ENCODE measurements at regions not wholly inside any gene's neighbourhood (a gene's known extent, or its start where the extent isn't known, plus 50 kb on each side); places are given as distances from the start of the nearest gene placed in this dataset.

GRCh38 chr2:4427083-4427482 is 723.7 kb downstream of the DCDC2C start:
- TF ChIP-seq KDM1A (IDR thresholded peaks at IDR 0.05; ENCODE audit: low read depth): no peak
- TF ChIP-seq MAFK (IDR thresholded peaks at IDR 0.05; ENCODE audit: partially characterized antibody): no peak
- no peak for TF ChIP-seq EP300 (IDR thresholded peaks at IDR 0.05)
- no peak for TF ChIP-seq RCOR1 (IDR thresholded peaks at IDR 0.05; ENCODE audit: low read depth, low read length)
- TF ChIP-seq ZC3H11A (IDR thresholded peaks at IDR 0.05): no peak
- TF ChIP-seq ZSCAN20 (CRISPR knock-in tag; IDR thresholded peaks at IDR 0.05): no peak
- no peak for TF ChIP-seq HES2 (IDR thresholded peaks at IDR 0.05)
- no peak for TF ChIP-seq CHD4 (IDR thresholded peaks at IDR 0.05; ENCODE audit: borderline replicate concordance)
- no peak for TF ChIP-seq BHLHE40 (IDR thresholded peaks at IDR 0.05; ENCODE audit: low read depth, low read length)
- no peak for TF ChIP-seq SREBF2 (IDR thresholded peaks at IDR 0.05)
- no peak for TF ChIP-seq RFX5 (IDR thresholded peaks at IDR 0.05)
- TF ChIP-seq PBX3 (IDR thresholded peaks at IDR 0.05): no peak
- TF ChIP-seq RARB (CRISPR knock-in tag; IDR thresholded peaks at IDR 0.05): no peak
- no peak for TF ChIP-seq ESRRA (IDR thresholded peaks at IDR 0.05; ENCODE audit: borderline replicate concordance, low read length)
- H3K4me1 ChIP-seq: no peaks in the 10 kb centered on the region
- ChIA-PET CTCF (no interaction called here), POLR2A (no interaction called here)
- FAIRE-seq (no peak), ATAC-seq (no peak), DNase-seq (ENCODE audit: low read depth in 1 of 2, low spot score in 1 of 2) (no peak)
- WGBS (ENCODE audit: missing lambda C conversion rate): 7% methylated on average over 5 of the region's 5 CpGs
- H3K9me3 ChIP-seq: peaks cover 5% of the 10 kb centered on the region; the same call in 1 of the 3 replicates
- no peak overlapping the region for H3K4me3 ChIP-seq
- H3K4me2 ChIP-seq: no peak overlapping the region
- no peak overlapping the region for H3K27ac ChIP-seq

GRCh38 chr2:4445821-4446220 is 742.4 kb downstream of the DCDC2C start:
- TF ChIP-seq ZSCAN20 (CRISPR knock-in tag; IDR thresholded peaks at IDR 0.05) (no peak), CHD2 (IDR thresholded peaks at IDR 0.05; ENCODE audit: low read length, partially characterized antibody) (no peak), EHMT2 (IDR thresholded peaks at IDR 0.05; ENCODE audit: low read depth) (no peak)
- Histone ChIP-seq H3K4me3 (no peak overlapping the region), H3K9me3 (peaks cover 4% of the 10 kb centered on the region; the same call in 2 of the 3 replicates), H3K27ac (no peak overlapping the region), H3K4me1 (no peaks in the 10 kb centered on the region), H3K4me2 (no peak overlapping the region)
- ATAC-seq (no peak), FAIRE-seq (no peak), DNase-seq (ENCODE audit: low read depth in 1 of 2, low spot score in 1 of 2) (no peak)
- WGBS (ENCODE audit: missing lambda C conversion rate): 3% methylated on average over 8 of the region's 8 CpGs
- POLR2A ChIA-PET: no interaction called here
- CTCF ChIA-PET: no interaction called here

- ChIA-PET POLR2A (no interaction called here), CTCF (no interaction called here)
- 13% methylated on average over 6 of the region's 6 CpGs for WGBS (ENCODE audit: missing lambda C conversion rate)
- ATAC-seq: no peak
- no peak overlapping the region for H3K4me2 ChIP-seq
- no peaks in the 10 kb centered on the region for H3K4me1 ChIP-seq
- no peak for FAIRE-seq
- no peak for DNase-seq (ENCODE audit: low read depth in 1 of 2, low spot score in 1 of 2)
- H3K27ac ChIP-seq: no peak overlapping the region
- no peak for TF ChIP-seq PHF8 (IDR thresholded peaks at IDR 0.05; ENCODE audit: borderline replicate concordance, low read depth)
- no peak for TF ChIP-seq CHD4 (IDR thresholded peaks at IDR 0.05; ENCODE audit: borderline replicate concordance)
- TF ChIP-seq CBX8 (IDR thresholded peaks at IDR 0.05): no peak
- TF ChIP-seq NPAS2 (CRISPR knock-in tag; IDR thresholded peaks at IDR 0.05; ENCODE audit: borderline replicate concordance): no peak
- no peak for TF ChIP-seq CTCF (IDR thresholded peaks at IDR 0.05)
- no peak for TF ChIP-seq HOXB5 (CRISPR knock-in tag; IDR thresholded peaks at IDR 0.05)
- TF ChIP-seq NFE2L2 (conservative IDR thresholded peaks at IDR 0.05; ENCODE audit: low read length): no peak
- H3K9me3 ChIP-seq: peaks cover 9% of the 10 kb centered on the region; the same call in 2 of the 3 replicates
- H3K4me3 ChIP-seq: no peak overlapping the region
Observed at GRCh38 chr2:4454907-4455306, 751.5 kb downstream of the DCDC2C start.
